Activated naive CD4-positive, alpha-beta T cell (primary cell): ENCODE measurements at regions not wholly inside any gene's neighbourhood (a gene's known extent, or its start where the extent isn't known, plus 50 kb on each side); places are given as distances from the start of the nearest gene placed in this dataset.

ENCODE experiments used
- DNase-seq, 4 experiments: peaks; one replicate each; lab custom pipeline; 2025; lab: John Stamatoyannopoulos, UW

GRCh38 chr5:118778941-118779340 is 209.4 kb downstream of the DTWD2 start:
- no peak for DNase-seq

- no peak for DNase-seq
Observed at GRCh38 chr5:118777189-118777736, 211.1 kb downstream of the DTWD2 start.

- DNase-seq: no peak
Observed at GRCh38 chr5:118776755-118777154, 211.6 kb downstream of the DTWD2 start.

GRCh38 chr5:118775790-118776499 is 212.4 kb downstream of the DTWD2 start:
- no peak for DNase-seq

- DNase-seq: no peak
Observed at GRCh38 chr5:118768607-118769175, 219.7 kb downstream of the DTWD2 start.

- DNase-seq: no peak
Observed at GRCh38 chr5:118762291-118762690, 226.1 kb downstream of the DTWD2 start.

- no peak for DNase-seq
Observed at GRCh38 chr5:118761814-118762213, 226.5 kb downstream of the DTWD2 start.

- no peak for DNase-seq
Observed at GRCh38 chr5:118752969-118753368, 235.4 kb downstream of the DTWD2 start.

- no peak for DNase-seq
Observed at GRCh38 chr5:118736396-118736795, 252.0 kb downstream of the DTWD2 start.

- DNase-seq: no peak
Observed at GRCh38 chr5:118733394-118733793, 255.0 kb downstream of the DTWD2 start.

- DNase-seq: no peak
Observed at GRCh38 chr5:118728191-118728590, 260.2 kb downstream of the DTWD2 start.

GRCh38 chr5:118726891-118727290 is 261.5 kb downstream of the DTWD2 start:
- DNase-seq: no peak

GRCh38 chr5:118723021-118723338 is 265.4 kb downstream of the DTWD2 start:
- no peak for DNase-seq

- DNase-seq: no peak
Observed at GRCh38 chr5:118722122-118723020, 266.0 kb downstream of the DTWD2 start.

GRCh38 chr5:118711727-118712126 is 276.6 kb downstream of the DTWD2 start:
- DNase-seq: no peak

- no peak for DNase-seq
Observed at GRCh38 chr5:118705959-118706667, 282.2 kb downstream of the DTWD2 start.

GRCh38 chr5:118703241-118703640 is 285.1 kb downstream of the DTWD2 start:
- no peak for DNase-seq

- no peak for DNase-seq
Observed at GRCh38 chr5:118701791-118702190, 286.6 kb downstream of the DTWD2 start.

- DNase-seq: no peak
Observed at GRCh38 chr5:118700510-118700909, 287.8 kb downstream of the DTWD2 start.

- no peak for DNase-seq
Observed at GRCh38 chr5:118698774-118699173, 289.6 kb downstream of the DTWD2 start.

GRCh38 chr5:118696076-118696475 is 292.3 kb downstream of the DTWD2 start:
- no peak for DNase-seq

- DNase-seq: no peak
Observed at GRCh38 chr5:118692811-118693342, 295.5 kb downstream of the DTWD2 start.
